ENCODE measurements at regions not wholly inside any gene's neighbourhood (a gene's known extent, or its start where the extent isn't known, plus 50 kb on each side); places are given as distances from the start of the nearest gene placed in this dataset.

DNA sequence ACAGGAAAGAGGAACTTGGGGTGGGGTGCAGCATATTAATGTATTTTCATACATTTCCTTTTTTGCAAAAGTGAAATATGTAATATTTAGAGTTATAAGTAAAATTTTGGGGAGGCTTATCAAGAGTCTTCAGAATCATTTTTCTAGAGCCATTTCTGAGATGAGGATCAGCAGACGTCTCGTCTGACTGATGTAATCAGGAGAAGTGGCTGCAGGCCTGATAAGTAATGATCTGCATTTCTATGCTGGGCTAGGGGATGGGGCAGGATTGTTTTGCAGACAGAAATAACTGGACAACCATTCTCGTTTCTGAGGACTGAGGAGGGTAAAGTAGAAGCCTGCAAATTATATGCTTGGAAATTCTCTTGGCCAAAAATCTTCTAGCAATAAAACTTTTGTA, 89.2 kb upstream of the ARGLU1 start:
- H3K27ac Mint-ChIP-seq: no peak overlapping the region
- no peaks in the 10 kb centered on the region for H3K9me3 Mint-ChIP-seq
- TF ChIP-seq, protein P1, sequence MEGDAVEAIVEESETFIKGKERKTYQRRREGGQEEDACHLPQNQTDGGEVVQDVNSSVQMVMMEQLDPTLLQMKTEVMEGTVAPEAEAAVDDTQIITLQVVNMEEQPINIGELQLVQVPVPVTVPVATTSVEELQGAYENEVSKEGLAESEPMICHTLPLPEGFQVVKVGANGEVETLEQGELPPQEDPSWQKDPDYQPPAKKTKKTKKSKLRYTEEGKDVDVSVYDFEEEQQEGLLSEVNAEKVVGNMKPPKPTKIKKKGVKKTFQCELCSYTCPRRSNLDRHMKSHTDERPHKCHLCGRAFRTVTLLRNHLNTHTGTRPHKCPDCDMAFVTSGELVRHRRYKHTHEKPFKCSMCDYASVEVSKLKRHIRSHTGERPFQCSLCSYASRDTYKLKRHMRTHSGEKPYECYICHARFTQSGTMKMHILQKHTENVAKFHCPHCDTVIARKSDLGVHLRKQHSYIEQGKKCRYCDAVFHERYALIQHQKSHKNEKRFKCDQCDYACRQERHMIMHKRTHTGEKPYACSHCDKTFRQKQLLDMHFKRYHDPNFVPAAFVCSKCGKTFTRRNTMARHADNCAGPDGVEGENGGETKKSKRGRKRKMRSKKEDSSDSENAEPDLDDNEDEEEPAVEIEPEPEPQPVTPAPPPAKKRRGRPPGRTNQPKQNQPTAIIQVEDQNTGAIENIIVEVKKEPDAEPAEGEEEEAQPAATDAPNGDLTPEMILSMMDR (IDR thresholded peaks at IDR 0.05; ENCODE audit: unreplicated experiment in 3 of 3): no peak
- no peaks in the 10 kb centered on the region for H3K4me1 Mint-ChIP-seq
- H3K4me3 Mint-ChIP-seq: no peak overlapping the region
- no peaks in the 10 kb centered on the region for H3K27me3 Mint-ChIP-seq (ENCODE audit: low read depth)
- H3K36me3 Mint-ChIP-seq (ENCODE audit: low read depth): no peaks in the 10 kb centered on the region

DNA sequence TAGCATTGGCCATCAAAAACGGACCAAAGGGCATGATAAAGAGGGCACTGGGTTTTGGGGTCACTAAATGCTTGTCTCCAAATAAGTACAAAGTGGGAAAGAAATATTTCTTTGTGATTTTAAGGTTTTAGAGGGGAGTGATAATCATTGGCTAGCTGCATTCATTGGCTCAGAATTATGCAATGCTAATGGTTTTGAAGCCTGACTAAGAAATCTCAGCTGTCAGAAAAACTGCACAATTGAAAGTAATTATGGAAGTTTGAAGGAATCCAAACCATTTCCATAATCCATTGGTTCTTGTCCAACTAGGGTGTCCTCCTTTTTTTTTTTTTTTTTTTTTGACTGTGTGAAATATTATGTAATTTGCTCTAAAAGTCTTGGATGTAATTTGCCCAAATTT, 88.2 kb upstream of the ARGLU1 start:
- no peaks in the 10 kb centered on the region for H3K27me3 Mint-ChIP-seq (ENCODE audit: low read depth)
- no peaks in the 10 kb centered on the region for H3K9me3 Mint-ChIP-seq
- no peak overlapping the region for H3K27ac Mint-ChIP-seq
- no peak overlapping the region for H3K4me3 Mint-ChIP-seq
- TF ChIP-seq, protein P1 (IDR thresholded peaks at IDR 0.05; ENCODE audit: unreplicated experiment in 3 of 3): no peak
- no peaks in the 10 kb centered on the region for H3K36me3 Mint-ChIP-seq (ENCODE audit: low read depth)
- H3K4me1 Mint-ChIP-seq: peaks cover 7% of the 10 kb centered on the region

DNA sequence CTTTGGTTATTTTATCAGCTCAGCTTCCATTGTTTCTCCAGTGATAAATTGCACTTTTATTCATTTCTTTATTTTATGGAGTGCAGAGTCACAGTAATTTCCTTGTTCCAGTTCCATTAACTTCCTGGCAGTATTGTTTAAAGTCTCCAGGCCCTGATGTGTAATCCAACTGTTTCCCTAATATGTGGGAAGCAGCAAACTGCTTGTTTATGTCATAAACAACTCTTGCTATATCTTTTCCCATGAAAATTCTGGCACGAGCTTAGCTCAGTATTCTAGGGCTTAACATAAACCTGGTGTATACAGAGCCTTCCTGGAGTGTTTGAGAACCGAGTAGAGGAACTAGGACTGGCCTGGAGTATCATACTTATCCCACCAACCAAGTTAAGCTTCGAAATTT, 83.5 kb upstream of the ARGLU1 start:
- TF ChIP-seq, protein P1 (IDR thresholded peaks at IDR 0.05; ENCODE audit: unreplicated experiment in 3 of 3): no peak
- Mint-ChIP-seq H3K36me3 (ENCODE audit: low read depth) (peaks cover 6% of the 10 kb centered on the region), H3K4me3 (no peak overlapping the region), H3K27ac (peak overlapping the region in 2 of 3 experiments; percentile 18 to 52), H3K9me3 (peaks cover 8% of the 10 kb centered on the region), H3K4me1 (peaks cover 9% of the 10 kb centered on the region), H3K27me3 (ENCODE audit: low read depth) (no peaks in the 10 kb centered on the region)

DNA sequence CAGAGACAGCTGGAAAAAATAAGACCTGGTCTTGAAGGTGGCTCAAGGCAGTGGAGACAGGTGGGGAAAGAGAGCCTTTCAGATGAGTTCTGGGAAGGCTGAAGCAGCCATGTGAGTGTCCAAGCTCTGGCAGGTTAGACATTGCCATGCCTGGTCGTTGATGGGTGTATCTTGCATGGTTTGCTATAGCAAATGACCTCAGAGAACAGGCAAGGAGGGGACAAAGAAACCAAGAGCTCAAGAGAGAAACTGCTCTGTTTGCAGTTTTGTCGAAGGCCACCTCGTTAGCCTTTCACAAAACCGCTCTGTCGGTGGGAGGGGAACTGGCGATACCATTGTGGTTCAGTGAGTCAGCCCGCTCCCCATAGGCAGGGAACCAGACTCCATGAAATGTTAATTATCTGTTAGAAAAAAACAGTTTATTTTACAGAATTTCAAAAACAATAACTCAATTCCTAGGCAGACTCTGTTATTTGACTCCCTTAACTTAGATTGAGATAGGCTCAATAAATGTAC, 82.8 kb upstream of the ARGLU1 start:
- no peaks in the 10 kb centered on the region for H3K27me3 Mint-ChIP-seq (ENCODE audit: low read depth)

DNA sequence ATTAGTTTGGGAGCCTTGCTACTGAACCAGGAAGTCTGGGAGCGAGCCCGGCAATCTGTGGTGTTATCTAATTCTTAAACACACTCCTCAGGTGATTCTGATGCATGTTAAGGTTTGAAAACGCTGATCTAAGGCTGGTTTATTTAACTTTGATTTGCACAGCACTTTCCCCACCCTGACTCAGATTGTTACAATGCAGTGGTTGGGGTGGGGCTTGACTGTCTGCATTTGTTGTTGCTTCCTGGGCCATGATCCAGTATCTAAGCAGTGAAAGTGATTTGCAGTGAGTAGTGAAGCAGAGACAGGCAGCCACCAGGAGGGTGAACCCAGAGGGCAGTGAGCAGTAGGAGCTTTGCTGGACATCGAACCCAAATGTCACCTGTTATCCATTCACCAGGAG, 81.6 kb upstream of the ARGLU1 start:
- H3K36me3 Mint-ChIP-seq (ENCODE audit: low read depth): peaks cover 6% of the 10 kb centered on the region
- H3K4me3 Mint-ChIP-seq: no peak overlapping the region
- H3K27me3 Mint-ChIP-seq (ENCODE audit: low read depth): no peaks in the 10 kb centered on the region
- peaks cover 9% of the 10 kb centered on the region for H3K4me1 Mint-ChIP-seq
- peaks cover 11% of the 10 kb centered on the region for H3K9me3 Mint-ChIP-seq
- no peak overlapping the region for H3K27ac Mint-ChIP-seq
- TF ChIP-seq, protein P1 (IDR thresholded peaks at IDR 0.05; ENCODE audit: unreplicated experiment in 3 of 3): no peak

More for the DNA sequence above, 82.8 kb upstream of the ARGLU1 start:
- peaks cover 10% of the 10 kb centered on the region for H3K9me3 Mint-ChIP-seq
- peak overlapping the region in 1 of 3 experiments; percentile 52 for H3K27ac Mint-ChIP-seq
- no peak overlapping the region for H3K4me3 Mint-ChIP-seq
- TF ChIP-seq, protein P1 (IDR thresholded peaks at IDR 0.05; ENCODE audit: unreplicated experiment in 3 of 3): no peak
- peaks cover 6% of the 10 kb centered on the region for H3K36me3 Mint-ChIP-seq (ENCODE audit: low read depth)
- H3K4me1 Mint-ChIP-seq: peaks cover 9% of the 10 kb centered on the region

DNA sequence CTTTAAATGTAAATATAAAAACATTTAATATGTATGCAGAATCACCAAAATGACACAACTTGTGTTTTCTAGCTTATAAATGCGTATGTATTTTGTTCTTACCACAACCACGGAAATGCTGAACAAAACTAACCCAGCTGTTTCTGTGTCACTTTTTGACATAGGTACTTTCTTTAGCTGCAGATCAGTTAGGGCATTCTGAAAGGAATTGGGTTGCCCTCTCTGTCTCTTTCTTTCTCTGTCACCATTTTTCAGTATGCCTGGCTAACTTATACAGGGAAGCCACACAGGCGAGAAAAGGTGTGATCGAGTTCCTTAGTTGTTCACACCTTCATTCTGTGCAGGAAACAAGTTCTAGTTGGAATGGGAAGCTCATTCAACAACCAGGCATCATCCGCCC, 72.6 kb upstream of the ARGLU1 start:
- H3K27me3 Mint-ChIP-seq (ENCODE audit: low read depth): peaks cover 9% of the 10 kb centered on the region
- no peak overlapping the region for H3K27ac Mint-ChIP-seq
- peaks cover 4% of the 10 kb centered on the region for H3K9me3 Mint-ChIP-seq
- H3K4me1 Mint-ChIP-seq: no peaks in the 10 kb centered on the region
- H3K36me3 Mint-ChIP-seq (ENCODE audit: low read depth): no peaks in the 10 kb centered on the region
- TF ChIP-seq, protein P1 (IDR thresholded peaks at IDR 0.05; ENCODE audit: unreplicated experiment in 3 of 3): no peak
- H3K4me3 Mint-ChIP-seq: no peak overlapping the region
